ENCODE measurements at regions not wholly inside any gene's neighbourhood (a gene's known extent, or its start where the extent isn't known, plus 50 kb on each side); places are given as distances from the start of the nearest gene placed in this dataset.

- no peak for TF ChIP-seq TAF1 (IDR thresholded peaks at IDR 0.05; ENCODE audit: borderline replicate concordance, low read depth, low read length)
- TF ChIP-seq POLR2A (IDR thresholded peaks at IDR 0.05; ENCODE audit: low read depth, low read length): no peak
Observed at GRCh38 chr7:130919316-130920103, 185.5 kb upstream of the KLF14 start.

All from GM12892 (cell line).